ENCODE measurements at regions not wholly inside any gene's neighbourhood (a gene's known extent, or its start where the extent isn't known, plus 50 kb on each side); places are given as distances from the start of the nearest gene placed in this dataset.

DNA sequence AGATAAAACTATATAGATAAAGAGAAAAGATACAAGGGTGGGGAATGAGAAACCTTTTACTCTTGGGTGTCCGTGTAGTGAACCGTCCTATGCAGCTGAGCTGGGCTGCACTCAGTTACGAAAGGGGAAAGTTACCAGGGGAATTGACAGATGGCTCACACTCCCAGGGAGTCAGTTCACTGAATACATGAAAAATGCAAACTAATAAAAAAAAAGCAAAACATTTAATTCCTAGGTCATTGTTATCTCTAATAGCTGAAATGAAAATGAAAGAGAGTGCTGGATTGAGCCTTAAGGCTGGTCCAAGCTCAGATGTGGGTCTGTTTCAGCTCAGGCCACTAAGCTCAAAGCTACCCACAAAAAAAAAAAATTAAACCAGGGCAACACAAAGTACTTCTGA, 138.0 kb downstream of the THBS2 start:
- no peak for TF ChIP-seq FOXK2 (IDR thresholded peaks at IDR 0.05)
- TF ChIP-seq BHLHE40 (IDR thresholded peaks at IDR 0.05; ENCODE audit: borderline replicate concordance), result no peak
- TF ChIP-seq PKNOX1 (IDR thresholded peaks at IDR 0.05), result no peak
- no peak for TF ChIP-seq TARDBP (IDR thresholded peaks at IDR 0.05)
- TF ChIP-seq FOXM1 (IDR thresholded peaks at IDR 0.05; ENCODE audit: borderline replicate concordance), result no peak
- TF ChIP-seq SUZ12 (IDR thresholded peaks at IDR 0.05), result no peak
- TF ChIP-seq SP1 (IDR thresholded peaks at IDR 0.05), result no peak
- no peak for TF ChIP-seq HDGF (IDR thresholded peaks at IDR 0.05; ENCODE audit: borderline replicate concordance)
- TF ChIP-seq ZNF384 (IDR thresholded peaks at IDR 0.05), result no peak
- no peak for TF ChIP-seq FOXA1 (IDR thresholded peaks at IDR 0.05)
- no peak for TF ChIP-seq ELF4 (IDR thresholded peaks at IDR 0.05)
